Lower lobe of right lung (tissue), 2 donors: ENCODE measurements at regions not wholly inside any gene's neighbourhood (a gene's known extent, or its start where the extent isn't known, plus 50 kb on each side); places are given as distances from the start of the nearest gene placed in this dataset.
"Not testable (repeated sequence)": the region's sequence is repeated elsewhere in the genome, so short reads cannot be mapped to it uniquely, and the experiment has no call there.

ENCODE experiments used
- ATAC-seq, 2 donors: fragments of 200-7000 bp; cut with Tn5 transposase; one replicate each; pipeline ENCODE4 v1.9.1; 2020 to 2022; ENCODE audit warnings: mild to moderate bottlenecking in 2 of 2, moderate library complexity in 2 of 2
- DNase-seq: peaks from one replicate; pipeline ENCODE4 v3.0.0-alpha.2; 2020
- H3K27ac ChIP-seq: fragments of 200-600 bp; one replicate; pipeline ENCODE4 v1.8.0; 2022
- H3K27me3 ChIP-seq: fragments of 200-600 bp; one replicate; pipeline ENCODE4 v1.8.0; 2022; ENCODE audit warnings: low read depth
- H3K36me3 ChIP-seq: fragments of 200-600 bp; one replicate; pipeline ENCODE4 v1.8.0; 2022; ENCODE audit warnings: mild to moderate bottlenecking
- H3K4me1 ChIP-seq: fragments of 200-600 bp; one replicate; pipeline ENCODE4 v1.8.0; 2022
- H3K4me3 ChIP-seq: fragments of 200-600 bp; one replicate; pipeline ENCODE4 v1.8.0; 2022; ENCODE audit warnings: mild to moderate bottlenecking
- H3K9me3 ChIP-seq: fragments of 200-600 bp; one replicate; pipeline ENCODE4 v1.8.0; 2022
- intact Hi-C: fragments of 100-400 bp; cut with DNase I; formaldehyde crosslinking; loops from one replicate; pipeline ENCODE4 v1.11.0; 2022
- TF ChIP-seq, protein P1 (sequence below): fragments of 200-600 bp; IDR thresholded peaks from one replicate; pipeline ENCODE4 v1.8.0; 2022; ENCODE audit warnings: antibody characterized with exemption, mild to moderate bottlenecking
- donor health status: DM: no; HTN: yes; CAD: no; lungs with severe emphysema.

DNA sequence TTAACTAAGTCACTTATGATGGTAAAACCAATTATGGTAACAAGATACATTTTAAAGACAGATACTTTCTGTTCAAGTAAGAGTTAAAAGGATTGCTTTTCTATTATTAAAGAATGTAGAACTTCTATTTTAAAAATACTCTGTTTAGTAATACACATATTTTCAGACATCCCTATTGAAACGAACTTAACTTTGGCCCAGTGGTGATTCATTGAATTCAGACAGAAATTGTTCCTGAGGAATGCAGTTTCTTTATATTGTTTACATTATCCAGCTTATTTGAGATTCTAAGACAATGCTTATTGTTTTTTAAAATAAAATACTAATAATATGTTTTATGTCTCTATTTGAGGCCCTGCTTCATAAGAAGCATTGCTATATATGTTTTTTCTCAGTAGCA, 816.4 kb downstream of the SEMA5A start:
- TF ChIP-seq, protein P1, sequence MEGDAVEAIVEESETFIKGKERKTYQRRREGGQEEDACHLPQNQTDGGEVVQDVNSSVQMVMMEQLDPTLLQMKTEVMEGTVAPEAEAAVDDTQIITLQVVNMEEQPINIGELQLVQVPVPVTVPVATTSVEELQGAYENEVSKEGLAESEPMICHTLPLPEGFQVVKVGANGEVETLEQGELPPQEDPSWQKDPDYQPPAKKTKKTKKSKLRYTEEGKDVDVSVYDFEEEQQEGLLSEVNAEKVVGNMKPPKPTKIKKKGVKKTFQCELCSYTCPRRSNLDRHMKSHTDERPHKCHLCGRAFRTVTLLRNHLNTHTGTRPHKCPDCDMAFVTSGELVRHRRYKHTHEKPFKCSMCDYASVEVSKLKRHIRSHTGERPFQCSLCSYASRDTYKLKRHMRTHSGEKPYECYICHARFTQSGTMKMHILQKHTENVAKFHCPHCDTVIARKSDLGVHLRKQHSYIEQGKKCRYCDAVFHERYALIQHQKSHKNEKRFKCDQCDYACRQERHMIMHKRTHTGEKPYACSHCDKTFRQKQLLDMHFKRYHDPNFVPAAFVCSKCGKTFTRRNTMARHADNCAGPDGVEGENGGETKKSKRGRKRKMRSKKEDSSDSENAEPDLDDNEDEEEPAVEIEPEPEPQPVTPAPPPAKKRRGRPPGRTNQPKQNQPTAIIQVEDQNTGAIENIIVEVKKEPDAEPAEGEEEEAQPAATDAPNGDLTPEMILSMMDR, result no peak
- intact Hi-C loops, result no loop called here
- no peaks in the 10 kb centered on the region for H3K9me3 ChIP-seq
- H3K27me3 ChIP-seq, result no peaks in the 10 kb centered on the region
- no peak overlapping the region for H3K27ac ChIP-seq
- no peak overlapping the region for H3K4me3 ChIP-seq
- H3K36me3 ChIP-seq, result no peaks in the 10 kb centered on the region
- no peak for DNase-seq
- no peak for ATAC-seq
- H3K4me1 ChIP-seq, result no peaks in the 10 kb centered on the region

DNA sequence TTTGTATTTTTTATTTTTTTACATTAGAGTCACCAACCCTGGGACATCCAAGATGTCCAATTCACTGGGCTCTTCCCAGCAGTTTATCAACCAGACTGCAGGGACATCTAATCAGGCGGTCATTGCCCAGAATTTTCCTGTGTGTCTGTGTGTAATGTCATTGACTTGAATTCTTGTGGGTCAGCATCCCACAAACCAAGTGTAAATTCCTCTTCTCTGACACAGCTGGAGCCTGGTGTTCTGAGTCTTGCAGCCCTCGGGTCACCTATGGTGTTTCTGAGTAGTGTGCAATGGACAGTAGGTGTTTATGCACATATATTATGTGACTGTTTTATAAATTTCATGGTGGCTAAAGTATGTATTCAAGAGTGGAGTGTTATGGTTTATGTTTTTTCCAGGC, 815.7 kb downstream of the SEMA5A start:
- Histone ChIP-seq H3K4me1 (no peaks in the 10 kb centered on the region), H3K27ac (no peak overlapping the region), H3K27me3 (no peaks in the 10 kb centered on the region), H3K4me3 (no peak overlapping the region), H3K36me3 (no peaks in the 10 kb centered on the region), H3K9me3 (no peaks in the 10 kb centered on the region)
- no peak for DNase-seq
- no peak for ATAC-seq
- TF ChIP-seq, protein P1, result no peak
- intact Hi-C loops, result no loop called here

DNA sequence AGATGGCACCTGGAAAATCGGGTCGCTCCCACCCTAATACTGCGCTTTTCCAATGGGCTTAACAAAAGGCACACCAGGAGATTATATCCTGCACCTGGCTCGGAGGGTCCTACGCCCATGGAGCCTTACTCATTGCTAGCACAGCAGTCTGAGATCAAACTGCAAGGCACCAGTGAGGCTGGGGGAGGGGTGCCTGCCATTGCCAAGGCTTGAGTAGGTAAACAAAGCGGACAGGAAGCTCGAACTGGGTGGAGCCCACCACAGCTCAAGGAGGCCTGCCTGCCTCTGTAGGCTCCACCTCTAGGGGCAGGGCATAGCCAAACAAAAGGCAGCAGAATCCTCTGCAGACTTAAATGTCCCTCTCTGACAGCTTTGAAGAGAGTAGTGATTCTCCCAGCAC, 814.8 kb downstream of the SEMA5A start:
- intact Hi-C loops, H3K36me3 ChIP-seq, ATAC-seq, H3K27ac ChIP-seq, H3K4me1 ChIP-seq, H3K4me3 ChIP-seq, DNase-seq, H3K27me3 ChIP-seq, H3K9me3 ChIP-seq: not testable (repeated sequence)

DNA sequence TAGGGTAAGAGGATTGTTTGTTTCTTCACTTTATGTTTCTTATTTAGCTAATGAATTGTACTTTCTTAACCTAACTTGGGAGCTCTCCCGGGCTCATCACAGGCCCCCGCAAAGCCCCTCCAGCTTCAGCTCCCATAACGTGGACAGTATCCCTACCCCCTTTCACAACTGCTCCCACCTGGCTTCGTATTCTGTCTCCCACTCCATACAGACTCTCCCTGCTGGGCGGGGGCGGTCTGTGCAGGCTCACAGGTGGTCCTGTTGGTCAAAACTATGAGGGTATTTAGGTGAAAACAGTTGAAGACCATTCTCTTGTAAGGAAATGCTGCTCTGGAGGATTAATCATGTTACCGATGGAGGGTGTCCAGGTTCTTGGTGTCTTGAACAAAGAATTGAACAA, 805.3 kb downstream of the SEMA5A start:
- Histone ChIP-seq H3K27ac (no peak overlapping the region), H3K4me1 (no peaks in the 10 kb centered on the region), H3K9me3 (no peaks in the 10 kb centered on the region), H3K4me3 (no peak overlapping the region), H3K27me3 (no peaks in the 10 kb centered on the region), H3K36me3 (no peaks in the 10 kb centered on the region)
- intact Hi-C loops, result no loop called here
- no peak for ATAC-seq
- TF ChIP-seq, protein P1, result no peak
- DNase-seq, result no peak

DNA sequence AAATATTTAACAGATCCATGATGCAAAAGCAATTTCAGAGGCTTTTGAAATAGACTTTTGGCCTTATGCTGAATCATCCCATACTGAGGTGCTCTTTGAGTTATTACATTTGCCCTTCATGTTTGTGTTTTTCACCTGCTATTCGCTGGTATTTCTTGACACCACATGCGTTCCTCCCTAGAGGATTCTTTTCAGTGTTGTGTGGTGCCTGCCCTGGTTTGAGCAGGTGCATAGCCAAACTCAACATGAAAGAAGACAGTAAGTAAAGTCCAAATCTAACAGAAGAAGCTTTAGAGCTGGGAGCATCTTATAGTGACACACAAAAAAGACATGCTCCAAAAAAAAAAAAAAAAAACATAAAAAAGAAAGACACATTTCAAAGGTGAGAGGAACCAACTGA, 796.3 kb downstream of the SEMA5A start:
- no peaks in the 10 kb centered on the region for H3K36me3 ChIP-seq
- intact Hi-C loops, result no loop called here

DNA sequence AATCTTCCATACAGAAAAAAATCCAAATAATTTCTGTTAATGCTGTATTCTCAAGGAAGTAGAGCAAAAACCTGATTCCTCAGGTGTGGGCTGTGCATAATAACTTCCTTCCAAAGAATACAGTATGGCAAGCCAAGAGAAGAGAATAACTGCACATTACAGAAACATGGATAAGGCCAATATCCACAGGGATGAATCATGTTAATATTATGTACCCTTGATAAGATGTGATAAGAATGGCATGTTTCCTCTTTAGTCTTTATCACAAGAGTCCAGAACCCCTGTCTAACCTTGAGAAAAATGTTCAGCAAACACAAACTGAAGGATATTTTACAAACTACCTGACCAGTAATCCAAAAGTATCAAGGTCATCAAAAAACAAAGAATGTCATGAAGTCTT, 795.8 kb downstream of the SEMA5A start:
- H3K4me3 ChIP-seq, result no peak overlapping the region
- DNase-seq (no peak), ATAC-seq (no peak)
- H3K4me1 ChIP-seq, result no peaks in the 10 kb centered on the region
- no peaks in the 10 kb centered on the region for H3K9me3 ChIP-seq
- TF ChIP-seq, protein P1, result no peak
- intact Hi-C loops, result no loop called here
- H3K27ac ChIP-seq, result no peak overlapping the region
- H3K36me3 ChIP-seq, result no peaks in the 10 kb centered on the region
- H3K27me3 ChIP-seq, result no peaks in the 10 kb centered on the region

More for the DNA sequence above, 796.3 kb downstream of the SEMA5A start:
- DNase-seq (no peak), ATAC-seq (no peak)
- Histone ChIP-seq H3K27ac (no peak overlapping the region), H3K4me3 (no peak overlapping the region), H3K4me1 (no peaks in the 10 kb centered on the region), H3K9me3 (no peaks in the 10 kb centered on the region), H3K27me3 (no peaks in the 10 kb centered on the region)
- TF ChIP-seq, protein P1, result no peak
